Heart left ventricle (tissue), 13 donors: ENCODE measurements at regions not wholly inside any gene's neighbourhood (a gene's known extent, or its start where the extent isn't known, plus 50 kb on each side); places are given as distances from the start of the nearest gene placed in this dataset.

Experiments used
- CTCF ChIP-seq, 12 donors: fragments of 200-600 bp; sonication (generic) in 4 of 12; IDR thresholded peaks; one replicate each; pipeline versions ENCODE4 v1.5.0 to v1.8.0; 2018 to 2022; ENCODE audit warnings: antibody characterized with exemption in 12 of 12, mild to moderate bottlenecking in 5 of 12
- POLR2A ChIP-seq, 2 donors: fragments of 450-650 bp; IDR thresholded peaks; one replicate each; pipeline ENCODE4 v1.6.1; 2017; ENCODE audit warnings: antibody characterized with exemption in 2 of 2, mild to moderate bottlenecking in 2 of 2, moderate library complexity in 2 of 2
- donor health status: ischemic (EF 13 %, LVEDD 7.1; RV severe dilation, severe dysfunction).
- donor health status: DM: no; HTN: yes; CAD: no.
- donor health status: DM: no; HTN: no; CAD: no.
- donor health status: ischemic (EF 25% LVEDD 6.9; RV normal size, moderate dysfunction).
- donor health status: ischemic (EF 25% LVEDD 5.7; RV mildly dilated, moderate dysfunction).
- donor health status: ischemic (EF 35%, LVEDD 5.7; RV mildly dilated, moderate dysfunction).
- donor health status: nonischemic (EF 11% LVEDD 7.7; RV severe dilation, severe dysfunction).
- donor health status: DM: yes; HTN: yes; CAD: no.
- donor health status: PGD.
- donor health status: ischemic (EF 29% LVEDD 5.4; RV normal size, mild dysfunction).
- donor health status: nonischemic (EF 23%, LVEDD 6.1; RV moderate dilation, normal function).

GRCh38 chr9:109975574-109976295 lies 195.7 kb downstream of the PALM2AKAP2 start:
- TF ChIP-seq CTCF (IDR thresholded peaks at IDR 0.05), result no peak
- no peak for TF ChIP-seq POLR2A (IDR thresholded peaks at IDR 0.05)
